K562 (cell line): ENCODE measurements at regions not wholly inside any gene's neighbourhood (a gene's known extent, or its start where the extent isn't known, plus 50 kb on each side); places are given as distances from the start of the nearest gene placed in this dataset.

Experiments used
- ESRRB ChIP-seq: fragments of 250-450 bp; sonication (Bioruptor Pico); IDR thresholded peaks from 2 replicates; pipeline ENCODE4 v1.5.0; 2020; ENCODE audit warnings: mild to moderate bottlenecking, moderate library complexity, borderline replicate concordance
- ETV1 ChIP-seq: fragments of 450-650 bp; conservative IDR thresholded peaks from 2 replicates; pipeline ENCODE4 v1.6.1; 2016; ENCODE audit warnings: missing genetic modification characterization, control low read depth, low read depth, missing compliant biosample characterization
- GATAD2B ChIP-seq: fragments of 450-650 bp; IDR thresholded peaks from 2 replicates; pipeline ENCODE4 v1.6.1; 2017; ENCODE audit warnings: mild to moderate bottlenecking, borderline replicate concordance
- RBM17 ChIP-seq: fragments of 200-400 bp; formaldehyde crosslinking; IDR thresholded peaks from 2 replicates; pipeline ENCODE4 v1.6.1; 2017; ENCODE audit warnings: low read depth, mild to moderate bottlenecking, low read length, borderline replicate concordance
- ZNF431 ChIP-seq: sonication (generic); formaldehyde crosslinking; IDR thresholded peaks from 2 replicates; pipeline ENCODE4 v1.8.0; 2022; ENCODE audit warnings: mild to moderate bottlenecking, missing genetic modification reagents
- TF ChIP-seq, protein P1 (sequence below), 2 experiments: fragments of 450-650 bp; IDR thresholded peaks; 2 replicates each; pipeline ENCODE4 v1.6.1; 2018; ENCODE audit warnings: mild to moderate bottlenecking in 2 of 2, low read depth in 1 of 2; ENCODE audit not compliant: partially characterized antibody in 2 of 2
- TF ChIP-seq, protein P2 (sequence below): sonication (generic); formaldehyde crosslinking; IDR thresholded peaks from 2 replicates; pipeline ENCODE4 v1.8.1; 2022; ENCODE audit warnings: missing genetic modification reagents

DNA sequence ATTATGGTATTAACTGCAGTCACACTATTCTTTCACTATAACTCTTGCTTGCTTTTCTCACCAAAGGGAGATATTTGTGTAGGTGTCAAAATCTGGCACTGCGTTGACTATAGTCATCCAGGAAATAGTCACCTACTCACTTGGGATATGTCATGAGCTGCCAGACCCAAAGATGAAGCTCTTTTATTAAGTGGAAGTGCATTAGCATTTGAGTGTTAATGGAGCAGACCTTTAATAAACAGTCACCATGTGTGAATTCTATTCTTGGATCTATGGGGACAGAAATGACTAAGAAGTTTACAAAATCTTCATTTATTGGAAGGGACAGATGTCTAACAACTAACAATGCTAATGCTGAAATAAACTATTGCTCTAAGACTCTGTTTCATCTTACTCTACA is 130.1 kb upstream of the NEDD9 start (continued):
- TF ChIP-seq, protein P1, sequence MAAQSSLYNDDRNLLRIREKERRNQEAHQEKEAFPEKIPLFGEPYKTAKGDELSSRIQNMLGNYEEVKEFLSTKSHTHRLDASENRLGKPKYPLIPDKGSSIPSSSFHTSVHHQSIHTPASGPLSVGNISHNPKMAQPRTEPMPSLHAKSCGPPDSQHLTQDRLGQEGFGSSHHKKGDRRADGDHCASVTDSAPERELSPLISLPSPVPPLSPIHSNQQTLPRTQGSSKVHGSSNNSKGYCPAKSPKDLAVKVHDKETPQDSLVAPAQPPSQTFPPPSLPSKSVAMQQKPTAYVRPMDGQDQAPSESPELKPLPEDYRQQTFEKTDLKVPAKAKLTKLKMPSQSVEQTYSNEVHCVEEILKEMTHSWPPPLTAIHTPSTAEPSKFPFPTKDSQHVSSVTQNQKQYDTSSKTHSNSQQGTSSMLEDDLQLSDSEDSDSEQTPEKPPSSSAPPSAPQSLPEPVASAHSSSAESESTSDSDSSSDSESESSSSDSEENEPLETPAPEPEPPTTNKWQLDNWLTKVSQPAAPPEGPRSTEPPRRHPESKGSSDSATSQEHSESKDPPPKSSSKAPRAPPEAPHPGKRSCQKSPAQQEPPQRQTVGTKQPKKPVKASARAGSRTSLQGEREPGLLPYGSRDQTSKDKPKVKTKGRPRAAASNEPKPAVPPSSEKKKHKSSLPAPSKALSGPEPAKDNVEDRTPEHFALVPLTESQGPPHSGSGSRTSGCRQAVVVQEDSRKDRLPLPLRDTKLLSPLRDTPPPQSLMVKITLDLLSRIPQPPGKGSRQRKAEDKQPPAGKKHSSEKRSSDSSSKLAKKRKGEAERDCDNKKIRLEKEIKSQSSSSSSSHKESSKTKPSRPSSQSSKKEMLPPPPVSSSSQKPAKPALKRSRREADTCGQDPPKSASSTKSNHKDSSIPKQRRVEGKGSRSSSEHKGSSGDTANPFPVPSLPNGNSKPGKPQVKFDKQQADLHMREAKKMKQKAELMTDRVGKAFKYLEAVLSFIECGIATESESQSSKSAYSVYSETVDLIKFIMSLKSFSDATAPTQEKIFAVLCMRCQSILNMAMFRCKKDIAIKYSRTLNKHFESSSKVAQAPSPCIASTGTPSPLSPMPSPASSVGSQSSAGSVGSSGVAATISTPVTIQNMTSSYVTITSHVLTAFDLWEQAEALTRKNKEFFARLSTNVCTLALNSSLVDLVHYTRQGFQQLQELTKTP (IDR thresholded peaks at IDR 0.05; ENCODE audit: low read depth in 1 of 2, partially characterized antibody in 2 of 2): no peak
- no peak for TF ChIP-seq RBM17
- no peak for TF ChIP-seq ETV1 (tag)
- TF ChIP-seq, protein P2, sequence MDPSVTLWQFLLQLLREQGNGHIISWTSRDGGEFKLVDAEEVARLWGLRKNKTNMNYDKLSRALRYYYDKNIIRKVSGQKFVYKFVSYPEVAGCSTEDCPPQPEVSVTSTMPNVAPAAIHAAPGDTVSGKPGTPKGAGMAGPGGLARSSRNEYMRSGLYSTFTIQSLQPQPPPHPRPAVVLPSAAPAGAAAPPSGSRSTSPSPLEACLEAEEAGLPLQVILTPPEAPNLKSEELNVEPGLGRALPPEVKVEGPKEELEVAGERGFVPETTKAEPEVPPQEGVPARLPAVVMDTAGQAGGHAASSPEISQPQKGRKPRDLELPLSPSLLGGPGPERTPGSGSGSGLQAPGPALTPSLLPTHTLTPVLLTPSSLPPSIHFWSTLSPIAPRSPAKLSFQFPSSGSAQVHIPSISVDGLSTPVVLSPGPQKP (CRISPR knock-in tag): no peak
- no peak for TF ChIP-seq GATAD2B
- no peak for TF ChIP-seq ESRRB (CRISPR knock-in tag)
- TF ChIP-seq ZNF431: no peak
